ENCODE measurements at regions not wholly inside any gene's neighbourhood (a gene's known extent, or its start where the extent isn't known, plus 50 kb on each side); places are given as distances from the start of the nearest gene placed in this dataset.

DNA sequence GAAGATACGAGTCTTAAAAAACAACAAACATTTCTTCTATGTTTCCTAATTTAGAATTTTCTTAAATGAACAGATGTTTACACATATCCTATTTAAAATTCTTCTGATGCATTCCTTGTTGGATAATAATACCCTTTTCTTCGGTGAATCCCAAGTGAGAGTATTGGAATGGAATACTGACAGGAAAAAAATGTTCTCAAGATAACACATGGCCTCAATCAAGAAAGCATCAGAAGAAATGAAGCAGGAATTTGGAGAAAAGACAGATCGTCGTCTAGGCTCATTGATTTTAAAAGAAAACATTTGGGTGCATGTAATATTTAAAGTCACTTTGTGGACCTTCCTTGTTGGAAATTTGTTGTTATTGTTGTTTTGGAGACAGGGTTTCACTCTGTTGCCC, 196.9 kb upstream of the ANK2 start:
- no peak for DNase-seq

DNA sequence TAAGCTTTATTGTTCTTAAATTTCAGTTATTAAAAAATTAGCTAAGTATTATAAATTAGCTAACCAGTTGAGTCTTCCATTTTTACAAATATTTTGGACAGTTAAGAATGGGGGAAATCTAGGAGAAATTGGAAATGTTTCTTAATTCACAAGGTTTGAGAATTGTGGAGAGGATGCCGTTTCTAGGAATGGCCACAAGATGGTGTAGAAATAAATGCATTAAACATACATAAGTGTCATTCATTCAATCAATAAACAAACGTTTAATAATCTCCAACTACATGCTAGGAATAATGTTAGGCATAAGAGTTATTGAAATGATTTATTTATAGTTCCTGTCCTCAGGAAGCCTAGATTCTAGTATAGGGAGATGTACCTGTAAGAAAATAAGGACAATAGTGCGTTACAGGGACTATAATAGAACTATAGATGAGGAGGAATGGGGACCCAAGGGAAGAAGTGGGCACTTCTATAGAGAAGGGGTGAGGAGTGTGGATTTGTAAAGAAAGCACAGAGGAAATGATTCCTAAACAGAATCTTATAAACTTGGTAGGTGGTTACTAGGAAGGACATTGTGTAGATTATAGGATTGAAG, 195.7 kb upstream of the ANK2 start:
- DNase-seq = no peak

DNA sequence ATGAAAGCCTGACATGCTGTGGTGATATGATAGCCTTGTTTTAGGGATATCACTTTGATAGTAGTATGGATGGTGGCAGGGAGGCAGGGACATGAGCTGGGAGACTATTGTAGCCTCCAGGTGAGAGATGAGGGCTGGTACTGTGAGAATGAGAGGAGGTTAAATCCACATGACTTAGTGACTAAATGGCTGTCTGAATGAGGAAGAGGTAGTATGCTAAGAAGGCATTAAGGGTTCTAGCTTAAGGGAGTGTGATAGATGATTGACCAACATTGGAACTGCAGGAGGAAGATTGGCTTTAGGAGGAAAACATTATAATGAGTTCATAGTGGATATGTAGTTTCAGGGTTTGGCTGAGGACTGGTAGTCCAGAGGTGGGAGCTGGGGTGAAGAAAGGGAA, 195.0 kb upstream of the ANK2 start:
- no peak for DNase-seq

DNA sequence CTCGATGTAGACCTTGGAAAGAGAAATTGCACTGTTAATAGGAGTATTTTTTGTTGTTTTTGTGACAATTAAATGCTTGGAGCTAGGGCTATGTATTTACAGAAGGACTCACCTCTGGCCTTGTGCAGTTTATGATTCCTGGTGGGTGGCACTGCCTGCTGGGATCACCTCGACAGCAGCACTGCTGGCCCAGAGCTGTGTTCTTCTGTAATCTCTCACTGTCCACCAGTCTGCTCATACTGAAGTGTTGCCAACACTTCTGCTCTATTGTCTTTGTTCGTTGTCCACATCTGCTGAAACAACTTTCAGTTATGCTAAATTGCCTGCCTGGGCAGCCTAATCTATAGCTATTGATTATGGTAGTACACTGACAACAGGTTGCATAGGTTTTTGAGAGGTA, 194.4 kb upstream of the ANK2 start:
- no peak for DNase-seq

DNA sequence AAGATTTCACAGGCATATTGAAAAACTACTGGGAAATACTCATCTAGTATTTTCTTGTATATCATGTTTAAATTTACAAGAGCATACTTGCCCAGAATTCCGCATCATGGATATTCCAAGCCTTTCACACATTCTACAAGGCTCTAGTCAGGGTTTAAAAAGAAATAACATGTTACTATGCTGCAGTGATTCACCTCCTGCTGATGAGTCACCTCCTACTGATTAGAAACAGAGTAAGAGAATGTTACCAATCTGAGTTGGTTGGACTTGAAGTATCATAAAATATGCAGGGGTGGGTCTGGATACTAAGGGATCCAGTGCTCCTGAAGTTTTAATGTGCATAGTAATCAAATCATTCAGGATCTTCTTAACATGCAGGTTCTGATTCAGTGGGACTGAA, 192.0 kb upstream of the ANK2 start:
- no peak for DNase-seq

DNA sequence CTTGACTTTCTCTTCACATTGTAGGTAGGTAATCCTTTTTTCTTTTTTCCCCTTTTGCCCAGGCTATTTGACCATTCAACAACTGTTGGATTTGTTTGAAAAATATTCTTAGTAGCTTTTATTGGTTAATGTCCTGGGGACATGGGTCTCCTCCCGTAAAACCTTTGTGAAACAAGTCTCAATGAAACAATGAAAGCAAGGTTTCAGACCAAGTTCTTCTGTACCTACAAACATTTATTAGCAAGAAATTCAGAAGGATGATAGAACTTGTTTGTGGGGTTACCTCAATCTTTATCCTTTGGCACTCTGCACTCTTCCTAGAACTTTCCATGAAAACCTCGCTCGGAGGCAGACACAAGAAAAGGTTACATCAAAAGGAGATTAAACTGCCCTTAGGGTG, 190.7 kb upstream of the ANK2 start:
- no peak for DNase-seq

DNA sequence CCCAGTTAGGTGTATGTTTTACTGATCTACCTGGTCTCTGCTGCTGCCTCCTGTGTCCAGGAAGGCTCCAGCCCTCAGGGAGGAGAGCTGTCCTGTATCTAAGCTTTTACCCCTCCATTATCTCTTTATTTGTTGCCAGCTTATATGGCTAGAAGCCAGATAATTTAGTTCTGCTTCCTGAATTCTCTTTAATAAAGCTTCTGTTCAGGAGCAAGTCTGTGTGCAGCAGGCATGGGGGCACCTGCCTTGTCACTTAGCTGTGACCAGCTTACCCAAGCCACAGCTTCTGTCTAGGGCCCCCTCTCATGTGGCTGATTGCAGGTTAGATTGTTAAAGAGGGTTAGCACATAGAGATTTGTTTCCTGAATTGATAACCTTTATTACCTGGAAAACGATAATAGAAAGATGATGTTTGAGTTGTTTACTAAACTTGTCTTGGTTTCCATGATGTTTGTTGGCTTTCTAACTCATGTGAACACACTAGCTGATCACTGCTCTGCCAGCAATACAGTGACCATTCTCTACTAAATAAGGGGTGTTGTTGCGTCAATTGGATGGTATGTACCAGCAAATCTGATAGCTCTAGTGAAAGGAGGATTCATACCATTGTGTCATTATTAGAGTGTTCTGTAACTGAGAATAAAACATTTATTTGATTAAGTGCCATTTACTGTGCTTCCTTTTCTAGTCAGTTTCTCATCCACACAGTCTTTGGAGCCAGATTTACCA, 189.8 kb upstream of the ANK2 start:
- DNase-seq = no peak

DNA sequence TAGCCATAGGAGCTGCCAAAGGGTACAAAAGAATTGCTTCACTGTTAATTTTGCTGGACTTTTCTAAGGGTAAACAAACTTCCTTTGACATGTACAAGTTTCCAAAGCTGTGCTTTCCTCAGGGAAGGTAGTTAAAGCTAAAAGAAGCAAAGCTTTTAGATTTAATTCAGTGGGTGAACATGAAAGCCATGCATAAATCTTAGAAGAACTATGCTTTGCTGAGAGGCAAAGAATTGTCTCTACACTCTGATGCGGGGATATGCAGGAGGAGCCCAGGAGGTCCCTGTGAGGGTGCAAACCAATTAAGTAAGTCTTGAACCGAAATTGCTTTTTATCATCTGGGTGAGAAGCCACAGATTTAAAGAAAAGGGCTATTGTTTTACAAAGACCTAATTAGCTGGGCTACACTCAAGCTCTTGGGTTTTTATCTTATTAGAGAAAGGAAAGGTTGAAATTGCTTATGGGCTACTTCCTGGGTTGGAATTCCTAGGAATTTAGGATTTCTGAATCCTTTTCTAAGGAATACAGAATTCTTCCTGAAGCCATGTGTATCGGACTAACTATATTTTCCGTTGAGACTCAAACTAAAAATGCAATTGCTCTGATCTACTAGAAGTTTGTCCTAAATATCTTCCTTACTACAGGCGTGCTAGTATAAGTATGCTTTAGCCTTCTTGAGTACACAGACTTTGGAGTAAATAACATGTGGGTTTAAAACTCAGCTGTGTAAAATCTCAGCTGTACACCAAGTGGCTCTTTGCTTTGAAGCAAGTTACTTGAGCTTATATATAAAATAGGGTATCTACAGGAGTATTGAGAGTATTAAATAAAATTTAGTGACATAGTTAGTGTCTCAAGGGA, 188.4 kb upstream of the ANK2 start:
- no peak for DNase-seq

DNA sequence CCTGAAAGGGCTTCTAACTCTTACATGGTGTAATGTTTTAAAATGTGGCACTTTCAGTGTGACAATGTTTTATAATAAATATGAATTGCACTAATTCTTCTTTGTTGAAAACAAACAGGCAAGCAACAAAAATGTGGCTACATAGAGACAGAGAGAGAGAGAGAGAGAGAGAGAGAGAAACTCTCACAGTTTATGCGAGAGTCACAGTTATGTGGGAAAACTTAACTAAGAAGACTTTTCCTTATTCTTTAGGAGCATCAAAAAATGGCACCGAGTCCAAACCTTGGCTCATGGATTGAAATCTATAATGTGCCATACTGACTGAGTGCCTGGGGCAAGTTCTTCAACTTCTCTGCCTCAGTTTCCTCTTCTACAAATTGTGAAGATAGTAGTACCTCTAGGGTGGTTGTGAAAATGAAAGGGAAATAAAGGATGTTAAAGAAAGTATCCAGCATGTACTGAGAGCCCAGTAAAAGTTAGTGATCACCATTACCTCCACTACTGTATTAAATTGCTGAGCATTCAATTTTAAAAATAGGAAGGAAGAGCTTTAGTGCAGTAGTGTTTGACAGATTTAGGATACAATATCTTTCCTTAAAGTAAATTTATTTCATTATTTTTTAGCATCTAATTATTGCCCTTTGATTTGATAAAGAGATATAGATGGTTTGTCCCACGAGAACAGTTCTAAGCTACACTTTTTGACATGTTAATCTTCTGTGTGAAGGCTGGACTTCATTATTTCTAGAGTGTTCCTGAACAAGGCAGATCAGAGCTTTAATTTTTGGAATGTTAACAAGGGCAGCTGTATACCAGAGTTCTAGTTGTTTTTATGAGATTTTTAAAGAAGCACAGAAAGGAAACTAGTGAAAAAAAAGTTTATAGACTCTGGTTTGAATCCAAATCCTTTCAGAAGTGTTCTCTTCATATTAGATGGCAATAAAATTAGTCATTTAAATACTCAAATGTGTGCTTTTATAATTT, 187.5 kb upstream of the ANK2 start:
- no peak for DNase-seq

DNA sequence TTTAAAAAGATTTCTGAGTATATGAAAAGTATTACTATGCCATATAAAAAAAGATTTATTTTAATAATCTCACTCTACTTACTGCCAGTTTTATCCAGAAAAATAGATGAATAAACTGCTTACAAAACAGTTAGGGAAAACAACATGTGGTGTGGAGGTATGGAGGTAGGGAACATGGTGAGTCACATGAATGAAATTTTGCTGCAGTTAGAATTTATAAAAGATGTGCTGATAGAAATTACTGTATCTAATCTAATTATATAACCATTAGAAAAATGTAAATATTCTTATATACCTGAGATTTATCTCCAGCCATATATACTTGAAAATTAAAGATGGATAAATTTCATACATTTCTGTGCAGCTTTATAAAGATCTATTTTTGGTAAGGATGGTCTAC, 184.0 kb upstream of the ANK2 start:
- no peak for DNase-seq

DNA sequence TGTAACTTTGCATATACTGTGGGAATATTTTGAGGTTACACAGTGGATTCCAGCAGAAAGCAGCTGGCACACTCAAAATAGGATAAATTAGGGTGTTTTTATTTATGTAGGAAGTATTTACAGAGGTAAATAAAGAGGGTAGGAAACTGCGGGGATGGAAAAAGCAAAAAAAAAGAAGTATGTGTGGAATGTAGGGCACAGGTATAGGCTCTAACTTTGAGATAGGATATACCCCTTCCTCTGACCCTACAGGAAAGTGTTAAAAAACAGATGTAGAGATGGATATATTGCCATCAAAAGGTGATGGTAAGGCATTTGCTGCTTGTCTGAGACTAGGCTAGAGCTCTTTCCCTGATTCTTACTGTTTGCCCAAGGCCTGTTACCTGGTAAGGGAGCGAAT, 173.1 kb upstream of the ANK2 start:
- DNase-seq = no peak

DNA sequence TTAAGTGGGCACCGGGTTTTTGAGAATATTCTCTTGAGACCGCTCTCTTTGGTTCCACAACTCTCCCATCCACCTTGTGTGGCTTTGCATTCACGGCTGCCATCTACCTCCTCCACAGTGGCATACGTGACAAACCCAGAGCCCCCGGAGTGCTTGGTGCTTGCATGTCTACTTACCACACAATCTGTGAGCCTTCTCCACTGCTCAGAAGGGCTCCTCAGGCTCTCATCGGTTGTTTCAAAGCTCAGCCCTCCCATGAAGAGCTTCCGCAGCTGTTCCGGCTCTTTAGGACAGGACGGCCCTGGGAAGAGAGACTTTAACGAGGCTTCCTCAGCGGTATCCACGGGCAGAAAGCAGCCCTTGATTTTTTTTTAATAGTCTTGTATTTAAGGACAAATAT, 167.6 kb upstream of the ANK2 start:
- DNase-seq = no peak

DNA sequence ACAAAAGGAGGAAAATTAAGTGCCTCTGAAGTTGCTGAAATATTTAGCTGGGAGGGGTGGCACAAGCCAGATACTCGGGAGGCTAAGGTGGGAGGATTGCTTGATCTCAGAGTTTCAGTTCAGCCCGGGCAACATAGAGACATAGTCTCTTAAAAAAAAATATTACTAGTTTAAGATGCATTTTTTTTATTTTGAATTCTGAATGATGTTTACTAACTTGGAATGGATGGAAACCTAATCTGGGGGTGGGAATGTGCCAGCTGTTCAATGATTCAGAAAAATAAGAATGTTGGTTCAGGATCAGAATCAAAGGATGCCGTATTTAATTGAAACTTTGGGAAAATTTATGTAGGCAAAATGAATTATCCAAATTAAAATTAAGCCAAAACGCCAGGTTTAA, 167.2 kb upstream of the ANK2 start:
- DNase-seq = no peak

DNA sequence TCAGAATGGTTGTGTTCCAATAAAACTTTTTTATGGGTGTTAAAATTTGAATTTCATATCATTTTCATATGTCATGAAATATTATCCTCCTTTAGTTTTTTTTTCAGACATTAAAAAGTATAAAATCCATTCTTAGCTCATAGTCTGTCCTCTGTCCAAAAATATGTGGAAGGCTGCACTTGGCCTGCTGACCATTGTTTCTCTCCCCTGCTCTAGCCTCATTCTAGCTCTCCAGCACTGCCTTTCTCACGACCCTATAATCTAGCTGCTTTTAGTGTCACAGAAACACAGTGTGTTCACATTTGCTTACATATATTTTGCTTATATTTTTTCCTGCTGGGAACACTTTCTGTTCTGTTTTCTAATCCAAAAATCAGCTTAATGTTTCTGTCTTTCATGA, 165.0 kb upstream of the ANK2 start:
- DNase-seq = no peak

DNA sequence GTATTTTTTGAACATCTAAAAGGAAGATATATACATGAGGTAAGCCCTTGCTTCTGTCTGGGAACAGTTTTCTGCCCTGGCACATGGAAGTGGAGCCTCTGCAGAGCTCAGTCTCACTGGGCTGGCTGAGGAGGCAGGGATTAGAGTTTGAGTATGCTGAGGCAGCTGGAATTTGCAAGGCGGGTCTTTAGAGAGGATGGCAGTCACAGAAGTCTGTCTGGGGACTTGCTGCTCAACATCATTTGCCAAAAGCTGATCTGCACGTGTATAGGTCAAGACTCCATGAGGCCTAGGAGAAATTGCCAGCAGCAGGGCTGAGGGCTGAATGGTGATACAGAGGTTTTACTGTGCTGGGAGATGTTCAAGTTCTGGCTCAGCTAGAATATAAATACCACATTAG, 163.6 kb upstream of the ANK2 start:
- DNase-seq = no peak

DNA sequence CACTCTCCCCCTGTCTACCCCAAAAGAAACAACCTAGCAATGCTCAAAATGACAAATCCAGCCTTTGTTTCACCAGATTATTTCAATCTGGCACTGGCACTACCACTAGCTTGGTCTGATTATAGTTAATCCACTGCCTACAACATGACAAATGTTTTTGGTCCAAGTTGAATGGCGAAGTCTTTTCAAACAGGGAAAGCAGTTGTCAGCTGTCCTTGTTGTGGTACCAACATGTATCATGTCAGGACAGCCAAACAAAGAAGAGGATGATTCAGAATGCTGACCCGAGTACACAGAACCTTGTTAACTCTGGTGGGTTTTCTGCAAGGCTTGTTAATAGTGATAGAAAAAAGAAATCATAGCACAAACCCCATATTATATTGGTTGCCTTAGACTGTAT, 160.8 kb upstream of the ANK2 start:
- DNase-seq = no peak

DNA sequence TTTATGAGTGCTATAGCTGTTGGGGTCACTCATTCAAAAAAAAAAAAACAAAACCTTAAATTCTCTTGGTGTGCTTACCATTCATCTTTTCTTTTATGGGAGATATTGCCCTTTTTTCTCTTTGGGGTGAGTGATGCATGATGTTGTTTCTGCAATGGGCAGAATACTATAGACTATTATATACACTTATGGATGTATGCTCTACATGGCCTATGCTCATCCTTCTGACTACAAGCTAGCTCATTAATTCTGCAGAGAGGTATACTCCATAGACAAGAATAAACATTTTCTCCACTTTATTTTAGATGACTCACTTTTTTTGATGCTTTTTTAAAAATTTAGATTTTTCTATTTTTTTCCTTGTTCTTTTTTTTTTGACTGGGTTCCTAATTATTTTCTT, 160.3 kb upstream of the ANK2 start:
- DNase-seq = no peak

DNA sequence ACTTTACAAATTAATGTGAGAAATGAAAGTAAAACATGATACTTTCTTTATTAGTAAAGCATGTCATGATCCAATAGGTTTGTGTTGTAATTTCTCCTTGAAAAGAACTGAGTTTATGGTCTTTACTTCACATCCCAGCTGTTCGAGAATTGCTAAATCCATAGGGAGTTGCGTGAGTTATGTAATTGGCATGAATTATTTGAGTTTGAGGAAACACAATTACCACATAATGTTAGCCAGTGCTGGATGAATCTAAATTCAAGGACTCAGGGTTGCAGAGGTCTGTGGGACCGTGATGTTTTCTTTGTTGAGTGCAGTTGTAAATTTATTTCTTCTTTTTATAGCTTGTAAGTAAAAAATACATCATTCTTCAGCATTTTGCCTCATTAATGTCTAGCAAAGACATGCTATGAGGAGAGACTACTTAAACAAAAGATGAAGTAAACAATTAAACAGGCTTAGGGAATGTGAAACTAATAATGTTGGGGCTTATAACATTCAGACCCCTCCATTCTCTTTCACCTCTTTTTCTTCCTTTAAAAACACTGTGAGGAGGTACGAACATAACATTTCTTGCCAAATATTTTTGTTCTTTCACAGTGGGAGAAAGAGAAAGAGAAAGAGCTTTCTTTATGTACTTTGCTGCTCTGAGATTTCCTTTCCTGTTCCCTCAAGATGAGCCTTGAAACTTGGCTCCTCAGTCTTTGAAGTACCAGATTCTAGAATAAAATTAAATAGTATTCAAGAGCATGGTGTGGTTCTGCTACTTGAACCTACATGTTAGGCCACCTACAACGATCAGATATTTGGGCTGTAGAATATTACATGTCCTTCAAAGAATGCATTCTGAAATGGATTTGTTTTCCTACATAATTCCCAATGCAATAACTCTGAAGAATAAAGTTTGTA, 159.6 kb upstream of the ANK2 start:
- no peak for DNase-seq

DNA sequence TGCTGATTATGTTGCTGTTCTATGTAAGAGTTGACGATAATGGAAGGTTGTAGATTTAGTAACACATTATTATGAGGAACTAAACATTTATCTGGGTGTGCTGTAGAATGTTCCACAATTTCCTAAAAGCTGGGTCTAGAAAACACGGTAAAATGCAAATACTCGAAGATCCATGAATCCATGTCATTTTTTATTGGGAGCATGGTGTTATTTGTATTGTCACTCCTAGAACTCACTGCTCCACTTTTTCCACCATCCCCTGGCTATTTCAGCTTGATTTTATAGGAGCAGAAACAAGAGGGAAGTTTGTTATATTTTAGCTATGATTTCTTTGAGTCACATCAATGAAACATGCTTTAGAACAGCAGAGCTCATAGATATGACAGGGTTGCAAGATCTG, 155.0 kb upstream of the ANK2 start:
- DNase-seq = no peak

DNA sequence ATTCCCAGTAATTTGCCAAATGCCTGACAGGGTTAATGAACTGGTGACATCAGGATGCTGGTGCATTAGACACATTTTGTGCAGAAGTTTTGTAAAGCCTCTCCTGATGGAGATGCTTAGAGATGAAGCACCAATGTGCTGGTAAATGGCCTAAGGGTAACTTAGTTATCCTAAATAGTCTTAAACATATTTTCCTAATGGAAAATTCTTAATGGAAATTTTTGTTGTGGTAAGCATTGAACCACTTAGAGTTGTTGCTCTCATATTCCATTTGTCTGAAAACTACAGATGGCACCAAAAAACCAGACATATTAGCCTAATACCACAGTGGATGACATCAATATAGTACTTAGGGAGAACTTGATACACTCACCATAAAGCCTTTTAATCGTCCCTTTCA, 154.5 kb upstream of the ANK2 start:
- no peak for DNase-seq

DNA sequence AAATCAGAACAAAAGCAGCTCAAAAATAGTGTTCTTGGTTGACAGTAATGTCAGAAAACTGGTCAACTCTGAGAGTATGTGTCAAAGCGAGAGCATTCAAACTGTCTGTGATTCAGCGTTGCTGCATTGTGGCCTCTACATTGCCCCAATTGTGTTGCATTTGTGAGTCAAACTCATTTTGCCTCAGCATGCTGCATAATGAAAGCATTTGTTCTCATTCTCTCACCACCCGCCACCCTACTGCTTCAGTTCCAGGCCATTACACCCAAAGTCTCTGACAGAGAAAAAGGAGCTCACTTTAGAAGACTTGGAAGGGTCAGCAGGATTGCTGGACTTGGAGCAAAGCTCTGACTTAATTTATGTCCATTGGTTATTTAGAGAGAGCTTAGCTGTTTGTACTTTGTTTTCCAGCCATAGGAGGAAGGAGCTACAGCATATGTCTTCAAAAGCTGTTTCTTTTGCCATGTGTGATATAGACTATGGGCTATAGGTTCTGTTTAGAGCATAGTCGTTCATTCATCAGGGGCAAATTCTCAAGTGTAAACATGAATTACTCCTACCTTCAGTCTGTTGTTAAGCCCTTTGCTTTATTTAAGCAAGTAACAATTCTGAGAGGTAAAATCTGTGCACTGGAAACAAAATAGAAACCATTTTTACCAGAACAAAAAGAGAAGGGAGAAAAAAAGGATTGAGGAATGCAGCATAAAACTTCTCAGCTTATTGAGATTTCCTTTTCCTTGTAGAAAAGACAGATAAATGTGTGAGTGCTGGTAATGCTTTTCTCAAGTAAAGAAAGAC, 153.4 kb upstream of the ANK2 start:
- no peak for DNase-seq

Measured in activated gamma-delta T cell (primary cell).